GM13976 (cell line): ENCODE measurements at regions not wholly inside any gene's neighbourhood (a gene's known extent, or its start where the extent isn't known, plus 50 kb on each side); places are given as distances from the start of the nearest gene placed in this dataset.

Experiments used
- DNase-seq: peaks from one replicate; pipeline ENCODE4 v3.0.0; 2012; ENCODE audit warnings: low spot score
- CTCF ChIP-seq: IDR thresholded peaks from 2 replicates; pipeline ENCODE4 v1.5.1; 2012; ENCODE audit warnings: borderline replicate concordance, mild to moderate bottlenecking; ENCODE audit not compliant: insufficient read depth; ENCODE audit errors: extremely low read depth, missing control alignments, control extremely low read depth
- in situ Hi-C: fragments of 300-500 bp; cut with MboI; formaldehyde crosslinking; loops from one replicate; pipeline ENCODE4 v1.12.0; 2022; ENCODE audit warnings: low sequenced_read_pairs, mixed read lengths, inconsistent platforms; ENCODE audit not compliant: unreplicated experiment

- DNase-seq = no peak
- in situ Hi-C loops = no loop called here
- TF ChIP-seq CTCF = no peak
Observed at GRCh38 chr2:235162837-235163197, 211.0 kb downstream of the SH3BP4 start.

- in situ Hi-C loops = no loop called here
- no peak for DNase-seq
- TF ChIP-seq CTCF = no peak
Observed at GRCh38 chr2:235165136-235165535, 213.3 kb downstream of the SH3BP4 start.

GRCh38 chr2:235165631-235166030 lies 213.8 kb downstream of the SH3BP4 start:
- in situ Hi-C loops = no loop called here

GRCh38 chr2:235168174-235168979 lies 216.6 kb downstream of the SH3BP4 start:
- no peak for TF ChIP-seq CTCF
- no peak for DNase-seq
- in situ Hi-C loops = no loop called here

More at GRCh38 chr2:235165631-235166030, 213.8 kb downstream of the SH3BP4 start:
- DNase-seq = no peak
- no peak for TF ChIP-seq CTCF

- in situ Hi-C loops = no loop called here
- TF ChIP-seq CTCF = no peak
- no peak for DNase-seq
Observed at GRCh38 chr2:235170016-235170415, 218.2 kb downstream of the SH3BP4 start.

GRCh38 chr2:235170536-235171521 lies 219.0 kb downstream of the SH3BP4 start:
- no peak for DNase-seq
- in situ Hi-C loops = no loop called here
- TF ChIP-seq CTCF = no peak
